MM.1S (cell line): ENCODE measurements at regions not wholly inside any gene's neighbourhood (a gene's known extent, or its start where the extent isn't known, plus 50 kb on each side); places are given as distances from the start of the nearest gene placed in this dataset.

ENCODE experiments used
- DNase-seq: peaks from one replicate; pipeline ENCODE4 v3.0.0-alpha.2; 2015
- H2AFZ ChIP-seq: fragments of 300-600 bp; sonication (generic); 2 replicates; pipeline ENCODE4 v1.6.0; 2016; ENCODE audit warnings: antibody characterized with exemption, low read length
- H3F3A ChIP-seq: fragments of 300-600 bp; sonication (generic); 2 replicates; pipeline ENCODE4 v1.6.1; 2016; ENCODE audit warnings: mild to moderate bottlenecking, antibody characterized with exemption, low read length, moderate library complexity, mixed read lengths; ENCODE audit not compliant: insufficient read depth
- H3K27ac ChIP-seq: fragments of 300-600 bp; sonication (generic); 2 replicates; pipeline ENCODE4 v1.5.1; 2016; ENCODE audit warnings: mild to moderate bottlenecking, low read length
- H3K27me3 ChIP-seq: fragments of 300-600 bp; sonication (generic); replicated peaks from 2 replicates; pipeline ENCODE4 v1.6.0; 2016; ENCODE audit warnings: low read length; ENCODE audit not compliant: insufficient read depth
- H3K36me3 ChIP-seq: fragments of 300-600 bp; sonication (generic); replicated peaks from 2 replicates; pipeline ENCODE4 v1.6.1; 2016; ENCODE audit warnings: mild to moderate bottlenecking, low read length, mixed read lengths; ENCODE audit not compliant: insufficient read depth
- H3K4me1 ChIP-seq: fragments of 300-600 bp; sonication (generic); 2 replicates; pipeline ENCODE4 v1.6.1; 2016; ENCODE audit warnings: low read length, mixed read lengths
- H3K4me2 ChIP-seq: fragments of 300-600 bp; sonication (generic); 2 replicates; pipeline ENCODE4 v1.6.0; 2016; ENCODE audit warnings: low read depth, low read length
- H3K4me3 ChIP-seq: fragments of 300-600 bp; sonication (generic); 2 replicates; pipeline ENCODE4 v1.5.1; 2016; ENCODE audit warnings: low read length, mixed read lengths
- H3K79me2 ChIP-seq: fragments of 300-600 bp; sonication (generic); 2 replicates; pipeline ENCODE4 v1.6.1; 2016; ENCODE audit warnings: mixed run types, low read length, mixed read lengths
- H3K9ac ChIP-seq: fragments of 300-600 bp; sonication (generic); 2 replicates; pipeline ENCODE4 v1.6.1; 2016; ENCODE audit warnings: low read length, mixed read lengths
- H3K9me2 ChIP-seq: fragments of 300-600 bp; sonication (generic); replicated peaks from 2 replicates; pipeline ENCODE4 v1.6.1; 2016; ENCODE audit warnings: mild to moderate bottlenecking, low read length, mixed read lengths; ENCODE audit not compliant: insufficient read depth
- H3K9me3 ChIP-seq: fragments of 300-600 bp; sonication (generic); replicated peaks from 2 replicates; pipeline ENCODE4 v1.6.1; 2016; ENCODE audit warnings: mild to moderate bottlenecking, low read length, mixed read lengths; ENCODE audit not compliant: insufficient read depth
- H4K20me1 ChIP-seq: fragments of 300-600 bp; sonication (generic); 2 replicates; pipeline ENCODE4 v1.6.1; 2016; ENCODE audit warnings: mild to moderate bottlenecking, low read length, moderate library complexity, mixed read lengths; ENCODE audit not compliant: insufficient read depth
- CTCF ChIP-seq: fragments of 300-600 bp; sonication (generic); IDR thresholded peaks from 2 replicates; pipeline ENCODE4 v1.5.1; 2016; ENCODE audit warnings: antibody characterized with exemption, low read length, mixed read lengths
- EZH2 ChIP-seq: fragments of 300-600 bp; sonication (generic); optimal IDR thresholded peaks from 2 replicates; pipeline ENCODE3; 2017; ENCODE audit warnings: low read depth, mild to moderate bottlenecking, antibody characterized with exemption, low read length, mixed read lengths
- EZH2phosphoT487 ChIP-seq: fragments of 300-600 bp; sonication (generic); IDR thresholded peaks from 2 replicates; pipeline ENCODE4 v1.6.1; 2018; ENCODE audit warnings: antibody characterized with exemption, low read length

DNA sequence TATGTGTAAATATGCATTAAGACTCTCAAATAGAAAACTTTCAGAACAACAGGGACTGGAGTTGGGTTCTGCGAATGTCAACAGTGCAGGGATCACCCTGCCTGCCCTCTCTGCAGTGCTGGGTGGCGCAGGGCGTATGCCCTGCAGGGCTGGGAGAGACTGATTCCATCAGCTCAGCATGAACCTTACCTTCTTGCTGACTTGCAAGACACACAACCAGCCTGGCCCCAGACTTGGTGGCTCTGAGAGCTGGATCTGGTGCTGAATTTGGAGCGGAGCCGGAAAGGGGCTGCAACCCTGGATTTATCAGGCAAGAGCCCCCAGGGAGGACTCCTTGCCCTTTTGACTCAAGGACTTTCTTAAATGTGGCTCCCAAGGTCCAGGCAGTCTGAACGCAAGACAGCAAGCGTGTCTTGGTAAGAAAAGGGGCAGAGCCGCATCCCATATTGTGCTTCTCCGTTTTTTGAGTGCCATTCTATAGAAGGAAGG, 376.0 kb upstream of the IRX2 start:
- no peak overlapping the region for H3K9ac ChIP-seq
- no peaks in the 10 kb centered on the region for H3K79me2 ChIP-seq
- H3K27me3 ChIP-seq: no peaks in the 10 kb centered on the region
- no peaks in the 10 kb centered on the region for H4K20me1 ChIP-seq
- no peak for TF ChIP-seq EZH2
- no peak for TF ChIP-seq EZH2phosphoT487
- TF ChIP-seq CTCF: no peak
- H3K36me3 ChIP-seq: no peaks in the 10 kb centered on the region
- no peaks in the 10 kb centered on the region for H3K9me2 ChIP-seq
- H3F3A ChIP-seq: no peaks in the 10 kb centered on the region
- no peak overlapping the region for H3K4me2 ChIP-seq
- H3K4me1 ChIP-seq: peaks cover 12% of the 10 kb centered on the region; the same call in 1 of the 2 replicates
- H3K9me3 ChIP-seq: no peaks in the 10 kb centered on the region
- no peak overlapping the region for H2AFZ ChIP-seq
- H3K4me3 ChIP-seq: no peak overlapping the region
- H3K27ac ChIP-seq: no peak overlapping the region
- no peak for DNase-seq

DNA sequence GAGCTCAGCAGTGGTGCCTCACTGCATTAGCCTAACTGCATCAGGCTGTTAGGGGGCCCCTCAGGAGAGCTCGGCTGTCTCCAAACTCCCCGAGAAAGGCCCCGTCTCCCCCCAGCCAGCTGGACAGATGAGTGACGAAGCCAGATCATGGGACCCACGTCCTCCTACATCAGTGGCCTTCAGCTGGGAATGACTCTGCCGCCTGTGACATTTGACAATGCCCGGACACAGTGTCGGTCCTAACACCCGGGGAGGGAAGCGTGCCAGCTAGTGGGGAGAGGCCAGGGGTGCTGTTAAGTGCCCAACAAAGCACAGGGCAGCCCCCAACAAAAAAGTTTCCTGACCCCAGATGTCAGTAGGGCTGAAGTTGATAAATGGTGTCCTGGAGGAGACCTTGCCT, 375.2 kb upstream of the IRX2 start:
- Histone ChIP-seq H3K4me3 (no peak overlapping the region), H3K9me2 (no peaks in the 10 kb centered on the region), H3F3A (no peaks in the 10 kb centered on the region), H3K9ac (no peak overlapping the region), H3K4me1 (peaks cover 12% of the 10 kb centered on the region; the same call in 1 of the 2 replicates), H4K20me1 (no peaks in the 10 kb centered on the region), H3K27ac (no peak overlapping the region), H2AFZ (no peak overlapping the region), H3K79me2 (no peaks in the 10 kb centered on the region), H3K27me3 (no peaks in the 10 kb centered on the region), H3K36me3 (no peaks in the 10 kb centered on the region), H3K4me2 (no peak overlapping the region), H3K9me3 (no peaks in the 10 kb centered on the region)
- TF ChIP-seq CTCF: no peak
- TF ChIP-seq EZH2: no peak
- TF ChIP-seq EZH2phosphoT487: no peak
- no peak for DNase-seq

GRCh38 chr5:3124410-3124809, 372.9 kb upstream of the IRX2 start:
- Histone ChIP-seq H3K4me3 (no peak overlapping the region), H3F3A (no peaks in the 10 kb centered on the region), H4K20me1 (no peaks in the 10 kb centered on the region), H3K9me2 (no peaks in the 10 kb centered on the region), H3K9me3 (no peaks in the 10 kb centered on the region), H3K27me3 (no peaks in the 10 kb centered on the region), H3K4me1 (peaks cover 5% of the 10 kb centered on the region; the same call in 1 of the 2 replicates), H2AFZ (no peak overlapping the region), H3K9ac (no peak overlapping the region), H3K4me2 (no peak overlapping the region), H3K27ac (no peak overlapping the region), H3K36me3 (no peaks in the 10 kb centered on the region), H3K79me2 (no peaks in the 10 kb centered on the region)
- TF ChIP-seq CTCF: no peak
- TF ChIP-seq EZH2: no peak
- TF ChIP-seq EZH2phosphoT487: no peak
- DNase-seq: no peak
